Pons (tissue), 1 donor: ENCODE measurements at regions not wholly inside any gene's neighbourhood (a gene's known extent, or its start where the extent isn't known, plus 50 kb on each side); places are given as distances from the start of the nearest gene placed in this dataset.
"Not testable (repeated sequence)": the region's sequence is repeated elsewhere in the genome, so short reads cannot be mapped to it uniquely, and the experiment has no call there.

ENCODE experiments used
- DNase-seq: peaks from one replicate; pipeline ENCODE4 v3.0.0-alpha.2; 2016; ENCODE audit warnings: low spot score

DNA sequence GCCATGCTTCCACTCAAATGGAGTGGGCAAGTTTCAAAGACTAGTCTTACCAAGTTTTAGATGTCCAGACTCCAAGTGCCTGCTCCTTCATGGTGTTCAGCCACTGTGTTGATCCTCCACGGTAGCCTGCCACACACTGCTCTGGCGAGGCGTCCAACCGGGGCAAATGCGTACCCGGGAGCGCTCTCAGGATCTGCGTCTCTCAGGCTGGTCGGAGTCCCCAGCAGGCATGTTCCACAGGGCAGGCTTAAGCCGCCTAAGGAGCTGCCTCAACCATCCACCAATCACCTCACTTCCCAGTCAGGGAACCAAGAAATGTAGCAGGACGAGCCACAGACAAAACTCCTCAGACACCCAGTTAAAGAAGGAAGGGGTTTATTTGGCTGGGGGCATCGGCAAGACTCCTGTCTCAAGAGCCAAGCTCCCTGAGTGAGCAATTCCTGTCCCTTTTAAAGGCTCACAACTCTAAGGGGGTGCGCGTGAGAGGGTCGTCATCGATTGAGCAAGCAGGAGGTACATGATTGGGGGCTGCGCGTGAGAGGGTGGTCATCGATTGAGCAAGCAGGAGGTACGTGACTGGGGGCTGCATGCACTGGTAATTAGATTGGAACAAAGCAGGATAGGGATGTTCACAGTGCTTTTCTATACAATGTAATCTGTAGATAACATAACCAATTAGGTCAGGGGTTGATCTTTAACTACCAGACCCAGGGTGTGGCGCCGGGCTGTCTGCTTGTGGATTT lies 816.2 kb downstream of the TRIB2 start:
- not testable (repeated sequence) for DNase-seq

DNA sequence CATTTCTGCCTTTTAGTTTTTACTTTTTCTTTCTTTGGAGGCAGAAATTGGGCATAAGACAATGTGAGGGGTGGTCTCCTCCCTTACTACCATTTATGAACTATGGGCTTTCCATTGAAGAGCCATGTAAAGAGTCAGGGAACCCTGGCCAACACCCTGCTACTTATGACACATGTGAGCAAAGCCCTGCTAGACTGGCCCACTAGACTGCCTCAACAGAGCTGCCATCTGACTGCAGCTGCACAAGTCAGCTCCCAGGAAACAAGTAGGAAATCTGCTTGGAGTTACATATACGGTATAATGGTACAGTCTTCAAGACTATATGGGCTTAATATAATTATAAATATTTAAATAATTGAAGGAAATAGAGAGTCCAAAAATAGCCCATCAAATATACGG lies 816.8 kb downstream of the TRIB2 start:
- DNase-seq, result no peak

DNA sequence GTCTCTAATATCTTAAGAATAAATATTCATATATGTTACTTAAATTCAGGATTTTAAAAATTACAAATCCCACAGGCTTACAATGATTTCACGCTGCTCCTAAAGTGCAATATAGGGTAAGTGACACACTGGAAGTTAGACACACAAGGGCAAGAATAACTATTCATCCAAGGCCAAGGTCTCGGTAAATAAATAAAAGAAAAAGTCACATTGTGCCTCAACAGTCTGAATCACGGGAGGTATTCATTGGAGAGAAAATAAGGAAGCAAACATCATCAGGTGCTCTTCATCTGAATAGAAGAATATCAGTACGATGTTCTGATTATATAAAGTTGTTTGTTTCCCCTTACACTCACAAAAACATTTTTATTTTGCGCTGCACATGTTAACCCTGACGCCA lies 820.2 kb downstream of the TRIB2 start:
- no peak for DNase-seq

DNA sequence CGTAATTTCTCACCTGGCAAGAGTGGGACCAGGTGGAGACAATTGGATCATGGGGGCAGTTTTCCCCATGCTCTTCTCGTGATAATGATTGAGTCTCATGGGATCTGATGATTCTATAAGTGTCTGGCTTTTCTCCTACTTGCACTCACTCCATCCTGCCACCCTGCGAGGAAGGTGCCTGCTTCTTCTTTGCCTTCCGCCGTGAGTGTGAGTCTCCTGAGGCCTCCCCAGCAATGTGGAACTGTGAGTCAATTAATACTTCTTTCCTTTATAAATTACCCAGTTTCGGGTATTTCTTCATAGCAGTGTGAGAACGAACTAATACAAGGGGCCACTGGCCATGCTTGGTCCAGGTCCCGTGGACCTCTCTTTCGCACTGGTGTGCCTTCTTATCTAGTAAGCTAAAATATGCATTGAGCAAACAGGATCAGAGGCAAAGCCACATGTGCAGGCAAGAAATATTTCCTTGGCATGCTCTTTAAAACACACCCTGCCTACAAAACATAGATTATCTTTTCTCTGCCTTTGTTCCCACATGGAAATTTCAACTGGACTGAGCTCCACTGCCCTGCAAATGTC lies 821.1 kb downstream of the TRIB2 start:
- DNase-seq, result no peak

DNA sequence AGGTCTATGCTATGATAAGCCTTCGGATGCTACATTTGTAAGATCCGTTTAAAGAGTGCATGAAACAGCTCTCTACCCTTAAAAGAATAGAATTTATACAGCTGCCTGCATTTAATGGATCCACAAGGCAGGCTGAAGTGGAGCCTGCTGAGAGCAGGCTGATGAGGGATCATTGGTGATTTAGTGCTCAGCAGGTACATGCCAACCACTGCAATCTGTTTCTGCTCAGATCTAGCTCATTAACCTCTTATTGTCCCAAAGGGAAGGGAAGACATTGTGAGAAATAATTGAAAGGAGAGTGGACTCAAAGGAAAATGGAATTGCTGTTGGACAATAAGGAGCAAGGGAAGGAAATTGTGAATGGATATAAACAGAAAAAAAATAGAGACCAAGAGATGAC lies 822.6 kb downstream of the TRIB2 start:
- no peak for DNase-seq

DNA sequence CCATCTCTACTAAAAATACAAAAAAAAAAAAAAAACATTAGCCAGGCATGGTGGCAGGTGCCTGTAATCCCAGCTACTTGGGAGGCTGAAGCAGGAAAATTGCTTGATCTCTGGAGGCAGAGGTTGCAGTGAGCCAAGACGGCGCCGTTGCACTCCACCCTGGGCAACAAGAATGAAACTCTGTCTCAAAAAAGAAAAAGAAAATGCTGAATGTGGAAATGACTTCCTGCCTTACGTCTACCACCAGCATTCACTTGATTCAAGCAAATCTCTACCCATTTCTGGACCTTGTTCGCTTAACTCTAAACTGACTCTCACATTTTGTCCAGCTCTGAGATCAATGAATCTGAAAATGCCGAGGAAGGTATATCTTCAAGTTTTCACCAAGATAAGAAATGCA lies 825.3 kb downstream of the TRIB2 start:
- DNase-seq, result no peak

DNA sequence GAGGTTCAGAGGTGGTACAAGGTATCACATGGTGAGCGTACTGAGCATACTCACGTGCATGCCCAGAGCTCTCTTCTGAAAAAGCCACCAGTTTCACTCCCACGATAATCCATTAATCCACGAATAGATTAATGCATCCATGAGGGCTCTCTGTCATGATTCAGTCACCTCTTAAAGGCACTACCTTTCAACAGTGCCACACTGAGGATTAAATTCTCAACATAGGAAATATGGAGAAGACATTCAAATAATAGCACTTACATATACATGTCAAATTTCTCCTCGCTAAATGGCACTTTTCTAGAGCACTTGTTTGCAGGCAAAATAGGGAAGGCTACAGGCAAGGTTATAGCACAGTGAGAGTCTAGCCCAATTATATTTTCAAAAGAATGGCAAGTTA lies 825.9 kb downstream of the TRIB2 start:
- no peak for DNase-seq

DNA sequence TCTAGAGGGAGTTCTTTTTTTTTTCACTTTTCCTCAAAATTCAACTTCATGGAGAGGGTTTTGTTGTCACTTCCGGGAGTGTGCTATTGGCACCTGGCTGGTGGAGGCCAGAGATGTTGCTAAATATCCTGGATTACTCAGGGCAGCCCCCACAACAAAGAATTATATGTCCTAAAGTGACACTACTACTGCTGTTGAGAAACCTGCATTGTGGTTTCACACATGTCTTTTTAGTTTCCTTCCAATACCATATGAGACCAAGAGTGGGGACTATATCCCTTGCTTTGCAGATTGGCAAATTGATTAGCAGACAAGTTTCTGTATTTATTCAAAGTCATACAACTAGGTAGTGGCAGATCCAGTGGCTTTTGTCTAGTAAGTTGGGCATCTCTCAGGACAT lies 826.8 kb downstream of the TRIB2 start:
- no peak for DNase-seq

DNA sequence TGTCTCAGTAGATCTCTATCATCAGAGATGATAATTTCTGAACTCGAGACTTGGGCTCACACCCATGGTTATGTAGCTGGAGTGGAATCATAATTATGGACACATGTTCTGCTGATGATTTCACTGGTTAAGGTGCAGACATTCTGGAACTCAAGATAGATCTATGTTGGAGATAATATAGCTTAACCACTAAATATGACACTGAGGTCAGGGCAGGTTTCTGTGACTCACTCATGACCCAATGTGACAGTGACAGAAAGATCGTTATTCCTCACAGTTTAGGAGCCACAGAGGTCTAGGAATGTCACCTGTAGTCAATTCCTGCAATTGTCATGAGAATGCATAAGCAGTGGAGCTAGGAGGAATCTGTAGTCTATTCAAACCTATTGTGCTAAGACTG lies 828.6 kb downstream of the TRIB2 start:
- DNase-seq, result no peak

DNA sequence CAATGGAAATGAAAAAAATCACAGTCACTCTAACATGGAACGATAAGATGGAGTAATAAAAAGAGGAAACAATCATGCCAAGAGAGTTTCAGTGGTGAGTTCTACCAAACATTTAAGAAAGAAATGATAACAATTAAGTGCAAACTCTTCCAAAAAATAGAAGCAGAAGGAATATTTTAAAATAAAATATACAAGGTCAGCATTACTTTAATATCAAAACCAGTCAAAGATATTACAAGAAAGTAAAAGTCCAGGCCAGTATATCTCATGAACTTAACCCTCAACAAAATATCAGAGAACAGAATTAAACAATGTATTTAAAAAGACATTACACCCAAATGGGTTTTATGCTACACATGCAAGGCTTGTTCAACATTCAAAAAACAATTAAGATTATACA lies 829.4 kb downstream of the TRIB2 start:
- DNase-seq, result no peak

DNA sequence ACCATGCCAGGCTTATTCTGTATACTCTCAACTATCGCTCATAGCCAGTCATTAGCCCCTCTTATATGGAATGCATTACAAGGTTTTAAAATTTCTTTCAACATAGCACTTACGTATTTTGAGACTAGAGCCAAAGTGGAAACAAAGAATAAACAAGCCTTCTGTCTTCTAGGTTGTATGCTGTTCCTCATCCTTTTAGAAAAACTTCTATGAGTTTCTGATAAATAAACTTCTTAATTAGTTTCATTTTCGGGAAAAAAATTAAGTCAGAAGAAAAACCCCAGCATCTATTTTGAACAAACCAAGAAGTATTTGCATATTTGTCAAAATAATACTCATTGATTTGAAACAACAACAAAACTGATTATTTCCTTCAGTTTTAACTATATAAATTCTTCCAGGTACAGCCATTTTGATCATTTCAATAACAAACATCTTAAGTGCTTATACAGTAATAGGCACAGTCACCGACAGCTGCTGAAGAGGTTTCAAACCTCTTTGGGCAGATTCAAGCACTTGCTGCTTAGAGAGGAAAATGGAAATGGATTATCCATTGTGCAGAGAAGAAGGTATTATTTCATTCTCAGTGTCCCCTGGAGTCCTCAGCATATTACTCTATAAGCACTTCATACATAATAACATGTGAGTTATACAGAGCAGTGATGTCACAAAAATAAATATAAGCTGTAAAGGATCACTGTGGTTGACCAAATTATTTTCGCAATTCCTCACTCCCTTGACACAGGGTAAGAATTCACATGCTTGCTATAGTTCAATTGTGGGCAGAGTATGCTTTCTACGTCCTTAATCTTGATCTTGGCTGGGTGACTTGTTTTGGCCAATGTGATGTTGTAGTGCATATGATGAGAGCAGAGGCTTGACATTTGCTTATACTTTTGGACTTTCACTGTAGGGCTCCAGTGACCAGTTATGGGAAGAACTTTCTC lies 833.8 kb downstream of the TRIB2 start:
- DNase-seq, result no peak

DNA sequence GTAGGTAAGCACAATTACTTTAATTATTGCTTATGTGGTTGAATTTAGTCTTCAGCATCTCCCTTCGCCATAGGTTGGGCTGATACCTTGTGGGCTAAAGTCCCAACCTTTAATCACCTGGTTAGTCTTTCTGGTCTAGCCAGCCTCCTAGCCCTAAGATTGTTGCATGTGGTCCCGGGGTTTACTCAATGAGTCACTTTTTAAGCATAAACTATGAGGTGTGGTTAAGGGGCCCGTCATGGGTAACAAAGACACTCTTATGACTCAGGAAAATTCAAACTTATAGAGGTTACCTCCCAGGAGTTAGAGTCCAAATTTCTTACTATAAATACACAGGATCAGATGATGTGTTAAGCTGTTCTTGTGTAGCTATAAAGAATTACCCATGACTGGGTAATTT lies 841.6 kb downstream of the TRIB2 start:
- no peak for DNase-seq

DNA sequence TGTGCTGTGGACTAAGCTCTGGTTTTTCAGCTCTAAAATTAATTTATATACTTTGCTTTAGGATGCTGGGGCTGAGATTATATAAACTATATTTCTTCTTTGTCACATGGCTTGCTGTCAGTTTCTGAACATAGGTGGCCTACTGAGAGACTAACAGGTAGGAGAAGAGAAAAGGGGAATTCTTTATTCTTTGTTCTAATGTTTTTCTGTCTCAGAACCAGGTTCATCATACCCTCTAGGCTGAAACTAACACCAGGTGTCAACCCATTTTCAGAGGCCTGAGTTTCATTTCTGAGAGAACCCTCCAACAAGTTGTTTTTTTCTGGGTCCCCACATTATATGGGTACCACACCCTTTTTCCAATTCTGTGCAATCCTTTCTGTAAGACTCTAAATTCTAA lies 843.6 kb downstream of the TRIB2 start:
- no peak for DNase-seq

DNA sequence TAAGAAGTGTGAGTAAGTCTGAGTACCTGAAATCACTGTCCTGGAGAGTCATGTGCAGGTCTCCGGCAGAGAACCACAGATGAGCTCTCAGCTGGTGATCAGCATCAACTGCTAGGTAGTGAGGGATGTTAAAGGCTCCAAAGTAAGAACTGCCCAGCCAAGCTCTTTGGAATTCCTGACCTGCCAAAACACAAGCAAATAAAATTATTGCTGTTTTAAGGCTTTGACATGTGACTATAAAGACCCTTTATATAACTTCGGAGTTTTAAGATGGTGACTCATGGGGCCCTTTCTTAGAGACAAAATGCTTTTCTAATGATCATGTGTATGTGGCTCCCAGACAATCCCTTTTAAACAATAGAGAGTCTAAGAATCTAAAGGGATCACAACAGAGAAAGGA lies 855.7 kb downstream of the TRIB2 start:
- DNase-seq, result no peak

DNA sequence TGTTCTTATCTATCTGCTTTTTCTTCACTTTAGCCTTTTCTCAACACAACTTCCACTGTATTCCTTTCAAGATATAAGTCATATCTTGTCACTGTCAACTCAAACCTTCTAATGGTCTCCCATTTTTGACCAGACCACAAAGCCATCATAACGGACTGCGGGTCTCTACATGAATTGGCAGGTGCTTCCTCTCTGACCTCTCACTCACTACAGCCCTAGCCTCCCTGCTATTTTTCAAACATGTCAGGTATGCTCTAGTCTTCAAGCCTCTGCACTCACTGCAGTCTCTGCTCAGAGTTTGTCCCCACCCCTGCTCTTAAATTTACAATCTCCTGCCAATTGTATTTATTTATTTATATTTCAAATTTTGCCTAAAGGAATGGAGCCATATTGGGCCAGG lies 858.1 kb downstream of the TRIB2 start:
- DNase-seq, result no peak

DNA sequence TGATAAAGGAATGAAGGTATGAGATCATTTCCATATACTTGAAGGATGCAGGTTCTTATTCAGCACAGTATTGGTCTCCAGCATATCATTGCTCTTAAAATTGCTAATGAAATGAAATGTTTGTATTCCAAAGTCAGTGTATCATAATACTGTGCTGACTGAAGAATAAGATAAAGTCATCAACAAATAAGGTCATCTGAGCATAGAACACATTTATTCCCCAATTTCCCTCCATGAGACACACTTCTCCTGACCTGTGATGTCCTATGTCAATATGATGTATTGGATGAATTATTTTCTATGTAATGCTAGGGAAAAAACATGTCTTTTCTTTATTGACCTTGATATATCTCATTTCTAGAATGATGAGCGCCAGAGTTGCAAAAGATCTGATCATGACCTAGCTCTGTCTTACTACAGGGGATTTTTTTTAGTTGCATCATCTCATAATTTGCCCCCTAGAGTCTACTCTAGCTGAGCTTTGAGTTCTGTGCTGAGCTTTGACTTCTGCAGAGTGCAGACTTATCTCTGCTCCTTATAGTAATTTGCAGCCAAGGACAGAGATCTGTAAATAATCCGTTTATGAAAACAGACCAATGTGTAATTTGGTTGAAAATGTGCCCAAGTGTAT lies 859.8 kb downstream of the TRIB2 start:
- DNase-seq, result no peak

DNA sequence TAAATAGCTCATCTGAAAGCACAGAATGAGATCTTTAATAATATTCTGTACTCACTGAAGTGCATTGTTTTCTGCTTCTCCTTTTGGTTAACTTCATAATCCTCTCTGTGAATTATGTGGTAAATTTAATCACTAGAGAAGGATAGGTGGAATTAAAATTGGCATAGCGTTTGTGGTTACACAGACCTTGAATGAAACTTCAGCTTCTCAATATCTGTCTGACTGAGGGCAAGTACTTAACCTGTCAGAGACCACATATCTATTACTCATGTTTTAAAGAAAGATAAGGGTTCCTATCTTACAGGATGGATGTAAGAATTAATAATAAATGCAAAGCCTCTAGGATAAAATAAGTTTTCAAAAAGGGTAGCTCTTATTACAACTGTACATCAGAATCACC lies 861.8 kb downstream of the TRIB2 start:
- no peak for DNase-seq

DNA sequence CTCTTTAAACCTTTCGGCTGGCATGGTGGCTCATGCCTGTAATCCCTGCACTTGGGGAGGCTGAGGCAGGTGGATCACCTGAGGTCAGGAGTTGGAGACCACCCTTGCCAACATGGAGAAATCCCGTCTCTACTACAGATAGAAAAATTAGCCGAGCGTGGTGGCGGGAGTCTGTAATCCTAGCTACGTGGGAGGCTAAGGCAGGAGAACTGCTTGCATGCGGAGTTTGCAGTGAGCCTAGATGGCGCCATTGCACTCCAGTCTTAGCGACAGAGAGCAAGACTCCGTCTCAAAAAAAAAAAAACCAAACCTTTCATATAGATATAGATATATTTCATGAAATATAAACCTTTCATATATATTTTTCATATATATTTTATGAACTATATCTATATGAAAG lies 864.7 kb downstream of the TRIB2 start:
- DNase-seq, result no peak

DNA sequence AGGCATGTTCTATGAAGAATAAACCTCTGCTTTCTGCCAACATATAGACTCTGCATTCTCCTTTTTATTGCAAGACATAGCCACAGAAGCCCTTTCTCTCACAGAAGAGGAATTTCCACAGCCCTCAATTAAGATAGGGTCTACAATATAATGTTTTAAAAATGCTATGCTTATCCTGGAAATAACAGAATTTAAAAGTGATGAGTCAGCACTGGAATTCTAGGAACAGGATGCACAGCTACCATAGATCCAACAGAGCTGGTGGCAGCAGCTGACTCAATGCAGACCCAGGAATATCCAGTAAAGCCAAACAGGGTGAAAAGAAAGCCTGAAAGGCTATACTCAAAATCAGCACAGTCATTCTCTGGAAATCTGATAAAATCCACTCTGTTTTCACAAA lies 866.9 kb downstream of the TRIB2 start:
- no peak for DNase-seq

DNA sequence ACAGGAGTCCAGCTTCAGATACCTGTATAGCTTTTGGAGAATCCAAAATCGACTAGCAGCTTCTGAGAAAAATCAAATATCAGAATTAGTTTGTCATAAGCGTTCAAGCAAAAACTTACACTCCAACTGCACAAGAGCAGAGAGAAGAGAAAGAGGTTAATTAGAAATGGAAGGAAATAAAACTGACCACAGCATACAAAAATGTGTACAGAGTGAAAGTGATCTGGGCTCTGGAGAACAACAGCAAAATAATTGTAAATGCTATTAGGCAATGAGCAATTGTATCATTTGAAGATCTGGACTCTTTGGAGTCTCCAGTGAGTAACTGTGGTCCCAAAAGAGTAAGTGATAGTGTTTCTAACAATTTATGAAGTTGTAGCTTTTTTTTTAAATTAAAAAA lies 867.3 kb downstream of the TRIB2 start:
- no peak for DNase-seq

DNA sequence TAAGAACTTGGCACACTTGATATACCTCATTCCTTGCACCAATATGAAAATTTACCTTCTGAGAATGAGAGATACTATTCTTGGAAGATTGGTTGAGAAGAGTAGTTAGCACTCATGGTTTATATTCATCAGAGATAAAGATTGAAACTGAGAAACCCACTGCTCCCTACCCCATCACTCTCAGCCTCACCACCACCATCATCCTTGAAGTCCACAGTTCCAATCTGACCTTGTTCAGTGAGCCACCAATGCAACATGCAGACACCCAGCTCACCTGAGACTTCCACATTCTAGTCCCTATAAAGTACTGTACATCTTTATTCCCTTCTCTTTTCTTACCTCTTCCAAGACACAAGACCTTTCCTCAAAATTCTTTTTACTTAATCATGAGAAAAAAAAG lies 869.0 kb downstream of the TRIB2 start:
- no peak for DNase-seq

DNA sequence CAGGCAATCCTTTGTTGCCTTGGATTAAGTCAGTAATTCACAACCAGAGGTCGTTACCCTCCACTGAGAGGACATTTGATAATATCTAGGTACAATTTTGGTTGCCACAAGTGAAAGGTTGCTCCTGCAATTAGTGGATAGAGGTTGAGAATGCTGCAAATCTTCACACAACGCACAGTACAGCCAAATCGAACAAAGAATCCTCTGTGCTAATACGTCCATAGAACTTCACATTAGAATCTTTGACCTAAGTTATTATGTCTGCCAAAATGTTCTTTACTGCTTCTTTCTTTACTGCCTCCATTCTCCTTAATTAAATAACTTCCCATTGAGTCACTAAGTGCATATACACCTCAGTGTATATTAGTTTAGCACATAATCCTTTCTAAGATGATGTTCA lies 879.5 kb downstream of the TRIB2 start:
- no peak for DNase-seq

DNA sequence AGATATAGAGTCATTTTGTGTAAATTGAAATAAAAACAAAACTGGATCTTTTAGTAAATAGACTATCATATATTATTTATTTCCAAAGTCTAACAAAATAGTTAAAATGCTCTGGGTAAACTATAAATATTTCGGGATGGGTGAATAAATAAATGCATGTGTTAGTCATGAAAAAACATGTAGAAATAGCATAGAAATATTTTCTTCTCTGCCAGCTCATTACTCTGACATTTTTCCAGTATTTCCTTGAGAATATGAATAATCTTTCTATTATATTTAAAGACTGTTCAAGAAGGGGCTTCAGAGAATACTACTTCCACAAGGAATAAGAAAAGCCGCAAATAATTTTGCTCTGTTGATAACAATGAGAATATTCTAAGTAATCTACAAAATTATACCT lies 880.4 kb downstream of the TRIB2 start:
- no peak for DNase-seq
